SJCRH30 (cell line): ENCODE measurements at regions not wholly inside any gene's neighbourhood (a gene's known extent, or its start where the extent isn't known, plus 50 kb on each side); places are given as distances from the start of the nearest gene placed in this dataset.
"Not testable (repeated sequence)": the region's sequence is repeated elsewhere in the genome, so short reads cannot be mapped to it uniquely, and the experiment has no call there.

Source experiments
- DNase-seq, 2 experiments: peaks; one replicate each; pipeline ENCODE4 v3.0.0-alpha.2; 2015 to 2020
- H3K27ac ChIP-seq: fragments of 250-450 bp; sonication (Bioruptor Pico); 2 replicates; pipeline ENCODE4 v1.5.1; 2020; ENCODE audit warnings: mild to moderate bottlenecking, moderate library complexity
- H3K27me3 ChIP-seq: fragments of 250-450 bp; sonication (Bioruptor Pico); 2 replicates; pipeline ENCODE4 v1.5.1; 2020; ENCODE audit warnings: mild to moderate bottlenecking, moderate library complexity
- H3K36me3 ChIP-seq: fragments of 250-450 bp; sonication (Bioruptor Pico); 2 replicates; pipeline ENCODE4 v1.5.1; 2020; ENCODE audit warnings: mild to moderate bottlenecking, moderate library complexity
- H3K4me1 ChIP-seq: fragments of 250-450 bp; sonication (Bioruptor Pico); 2 replicates; pipeline ENCODE4 v1.5.1; 2020; ENCODE audit warnings: mild to moderate bottlenecking, moderate library complexity
- H3K4me3 ChIP-seq: fragments of 250-450 bp; sonication (Bioruptor Pico); 2 replicates; pipeline ENCODE4 v1.5.1; 2020; ENCODE audit warnings: mild to moderate bottlenecking, moderate library complexity
- H3K9me3 ChIP-seq: fragments of 250-450 bp; sonication (Bioruptor Pico); replicated peaks from 2 replicates; pipeline ENCODE4 v1.5.1; 2020; ENCODE audit warnings: mild to moderate bottlenecking, moderate library complexity

DNA sequence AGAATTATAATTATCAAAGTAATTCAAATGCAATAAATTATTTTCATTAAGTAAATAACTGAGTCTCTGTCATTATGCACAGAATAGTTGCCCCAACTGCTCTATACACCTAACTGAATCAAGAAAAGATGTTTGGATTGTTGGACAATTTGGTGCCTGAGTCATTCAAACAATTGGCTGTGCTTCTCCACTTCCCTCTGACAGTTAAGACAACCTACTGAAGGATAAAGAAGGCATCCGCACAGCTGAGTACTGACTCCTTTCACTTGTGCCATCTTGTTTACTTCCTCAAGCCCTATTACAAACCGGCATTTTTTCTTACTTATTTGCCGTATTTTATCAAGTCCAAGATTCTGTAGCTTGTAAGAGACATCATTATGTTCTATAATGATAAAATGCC lies 110.6 kb upstream of the C1QTNF7 start:
- Histone ChIP-seq H3K4me3 (no peak overlapping the region), H3K27ac (no peak overlapping the region), H3K4me1 (no peaks in the 10 kb centered on the region), H3K9me3 (no peaks in the 10 kb centered on the region), H3K36me3 (no peaks in the 10 kb centered on the region), H3K27me3 (peaks cover 3% of the 10 kb centered on the region; the same call in 1 of the 2 replicates)
- no peak for DNase-seq

DNA sequence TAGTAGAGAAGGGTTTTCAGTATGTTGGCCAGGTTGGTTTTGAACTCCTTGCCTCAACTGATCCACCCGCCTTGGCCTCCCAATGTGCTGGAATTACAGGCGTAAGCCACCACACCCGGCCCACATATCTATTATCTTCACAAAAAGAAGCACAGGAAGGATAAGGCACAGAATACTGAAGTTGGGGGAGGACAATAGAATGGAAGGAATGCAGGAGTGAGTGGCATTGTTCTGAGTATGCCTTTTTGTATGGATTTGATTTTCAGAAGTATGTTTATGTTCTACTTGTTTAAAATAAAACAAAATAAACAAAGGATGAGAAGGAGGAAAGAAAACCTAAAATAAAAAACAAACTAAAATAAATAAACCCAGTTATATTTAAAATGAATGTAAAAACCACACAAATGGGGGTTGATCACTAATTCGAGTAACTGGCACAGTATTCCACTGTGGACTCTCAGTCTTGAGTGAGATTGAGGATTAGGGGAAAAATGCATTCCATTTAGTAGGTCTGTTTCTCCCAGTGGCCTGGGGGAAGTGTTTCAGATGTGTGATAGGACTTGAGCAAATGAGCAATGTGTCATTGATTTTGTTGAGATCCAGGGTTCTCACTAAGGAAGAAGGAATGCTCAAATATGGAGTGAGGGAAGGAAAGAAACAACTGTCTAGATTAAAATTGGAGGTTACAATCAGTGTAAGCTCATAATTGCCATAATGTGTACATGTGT lies 109.0 kb upstream of the C1QTNF7 start:
- H3K27ac ChIP-seq: no peak overlapping the region
- DNase-seq: no peak

DNA sequence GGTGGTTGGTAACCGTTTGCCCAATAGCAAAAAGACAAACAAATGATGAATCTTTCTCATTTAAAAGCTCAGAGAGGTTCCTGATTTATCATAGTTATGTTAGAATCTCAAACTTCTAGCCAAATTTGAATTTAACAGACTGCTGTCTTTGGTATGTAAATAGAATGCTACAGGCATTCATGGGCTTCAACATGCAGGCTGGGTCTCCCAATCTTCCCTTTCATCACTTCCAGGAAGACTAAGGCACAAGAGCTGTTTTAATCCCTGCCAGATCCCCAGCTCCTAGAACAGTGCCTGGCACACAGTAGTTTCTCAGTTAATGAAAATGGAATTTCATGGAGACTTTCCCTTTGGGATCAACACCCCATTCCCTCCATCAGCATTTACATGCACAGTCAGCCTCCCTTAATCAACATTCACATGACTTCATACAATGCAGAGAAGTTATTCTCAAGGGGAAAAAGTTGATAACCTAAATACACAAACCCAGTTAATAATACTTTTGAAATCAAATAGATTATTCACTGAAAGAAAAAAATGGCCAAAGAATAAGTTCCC lies 107.6 kb upstream of the C1QTNF7 start:
- H3K4me3 ChIP-seq: no peak overlapping the region
- peaks cover 3% of the 10 kb centered on the region; the same call in 1 of the 2 replicates for H3K27me3 ChIP-seq
- no peaks in the 10 kb centered on the region for H3K9me3 ChIP-seq
- H3K4me1 ChIP-seq: no peaks in the 10 kb centered on the region
- H3K27ac ChIP-seq: no peak overlapping the region
- H3K36me3 ChIP-seq: no peaks in the 10 kb centered on the region
- DNase-seq: no peak

More for the DNA sequence above, 109.0 kb upstream of the C1QTNF7 start:
- H3K9me3 ChIP-seq: no peaks in the 10 kb centered on the region
- no peaks in the 10 kb centered on the region for H3K36me3 ChIP-seq
- H3K27me3 ChIP-seq: peaks cover 3% of the 10 kb centered on the region; the same call in 1 of the 2 replicates
- H3K4me3 ChIP-seq: no peak overlapping the region
- H3K4me1 ChIP-seq: no peaks in the 10 kb centered on the region

DNA sequence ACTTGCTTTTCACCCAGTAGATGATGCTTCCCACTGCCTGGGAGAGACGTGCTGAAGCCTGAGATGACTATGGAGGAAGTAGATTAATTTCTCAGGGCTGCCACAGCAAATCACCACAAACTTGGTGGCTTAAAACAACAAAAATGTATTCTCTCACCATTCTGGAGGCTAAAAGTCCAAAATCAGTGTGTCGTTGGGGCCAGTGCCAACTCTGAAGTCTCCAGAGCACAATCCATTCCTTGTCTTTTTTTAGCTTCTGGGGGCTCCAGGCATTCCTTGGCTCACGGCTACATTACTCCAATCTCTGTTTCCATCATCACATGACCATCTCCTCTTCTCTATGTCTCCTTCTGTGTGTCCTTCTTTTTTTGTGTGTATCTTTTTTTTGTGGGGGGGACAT lies 105.8 kb upstream of the C1QTNF7 start:
- no peak overlapping the region for H3K27ac ChIP-seq
- H3K4me1 ChIP-seq: peaks cover 4% of the 10 kb centered on the region
- DNase-seq: no peak
- H3K4me3 ChIP-seq: no peak overlapping the region
- H3K27me3 ChIP-seq: no peaks in the 10 kb centered on the region; the same call in 1 of the 2 replicates
- H3K36me3 ChIP-seq: no peaks in the 10 kb centered on the region
- no peaks in the 10 kb centered on the region for H3K9me3 ChIP-seq

DNA sequence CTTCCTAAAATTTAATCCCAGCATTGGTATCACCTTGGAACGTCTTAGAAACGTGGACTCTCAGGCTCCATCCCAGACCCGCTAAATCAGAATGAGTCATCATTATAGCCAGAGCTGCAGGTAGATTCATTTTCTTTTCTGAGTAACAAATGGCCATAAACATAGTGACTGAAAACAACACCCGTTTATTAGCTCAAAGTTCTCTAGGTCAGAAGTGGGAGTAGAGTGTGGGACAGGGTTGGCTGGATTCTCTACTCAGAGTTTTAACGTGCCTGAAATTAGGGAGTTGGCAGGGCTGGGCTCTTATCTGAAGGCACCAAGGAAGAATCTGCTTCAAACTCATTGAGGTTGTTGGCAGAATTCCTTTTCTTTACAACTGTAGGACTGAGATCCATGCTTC lies 101.8 kb upstream of the C1QTNF7 start:
- H3K4me3 ChIP-seq: no peak overlapping the region
- H3K27ac ChIP-seq: no peak overlapping the region
- peaks cover 18% of the 10 kb centered on the region for H3K4me1 ChIP-seq
- H3K27me3 ChIP-seq: no peaks in the 10 kb centered on the region
- H3K36me3 ChIP-seq: no peaks in the 10 kb centered on the region
- H3K9me3 ChIP-seq: no peaks in the 10 kb centered on the region
- DNase-seq: no peak

DNA sequence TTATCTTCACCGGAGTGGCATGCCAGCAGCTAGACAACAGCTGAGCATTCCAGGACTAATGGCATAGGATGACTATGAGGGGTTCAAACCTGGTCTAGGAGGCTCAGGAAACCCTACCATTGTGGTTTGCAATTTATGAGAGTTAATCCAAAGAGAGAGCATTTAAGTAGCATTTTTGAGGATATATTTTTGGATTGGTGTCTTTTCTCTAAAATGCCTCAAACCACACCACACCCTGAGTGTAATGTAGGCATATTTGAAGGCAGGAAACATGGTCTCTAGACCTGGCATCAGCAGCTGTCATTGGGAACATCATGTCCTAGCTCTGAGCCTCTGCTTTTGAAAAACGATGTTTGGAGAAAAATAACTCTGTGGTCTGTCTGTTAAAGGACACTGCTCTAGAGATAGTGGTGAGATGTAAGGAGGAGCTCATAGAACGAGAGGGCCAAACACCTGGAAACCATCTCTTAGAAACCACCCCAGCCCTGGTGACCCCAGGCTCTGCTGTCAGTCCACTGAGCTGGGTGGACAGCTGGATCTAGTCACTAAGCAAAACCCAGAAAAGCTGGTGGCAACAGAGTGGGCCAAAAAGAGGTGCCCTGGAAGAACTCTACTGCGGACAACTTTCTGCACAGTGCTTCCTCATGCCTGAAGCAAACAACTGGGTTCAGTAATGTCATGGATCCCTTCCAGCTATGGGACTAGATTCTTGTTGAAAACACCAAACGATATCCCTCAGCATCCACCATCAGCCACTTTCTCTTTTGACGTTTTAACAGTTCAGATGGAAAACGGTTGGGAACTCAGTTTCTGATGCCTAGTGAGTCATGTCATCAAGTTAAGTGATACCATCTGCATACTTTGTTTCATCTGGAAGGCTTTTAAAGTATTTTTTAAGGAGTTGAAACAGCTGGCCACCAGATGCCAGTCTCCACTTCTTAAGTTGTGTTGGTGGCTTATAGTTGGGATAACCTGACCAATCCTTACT lies 100.2 kb upstream of the C1QTNF7 start:
- peak; percentile 33 to 49 for DNase-seq
- no peaks in the 10 kb centered on the region for H3K9me3 ChIP-seq
- H3K27ac ChIP-seq: peak overlapping the region; percentile 49
- no peak overlapping the region for H3K4me3 ChIP-seq
- H3K4me1 ChIP-seq: peaks cover 18% of the 10 kb centered on the region
- H3K36me3 ChIP-seq: no peaks in the 10 kb centered on the region
- H3K27me3 ChIP-seq: no peaks in the 10 kb centered on the region

DNA sequence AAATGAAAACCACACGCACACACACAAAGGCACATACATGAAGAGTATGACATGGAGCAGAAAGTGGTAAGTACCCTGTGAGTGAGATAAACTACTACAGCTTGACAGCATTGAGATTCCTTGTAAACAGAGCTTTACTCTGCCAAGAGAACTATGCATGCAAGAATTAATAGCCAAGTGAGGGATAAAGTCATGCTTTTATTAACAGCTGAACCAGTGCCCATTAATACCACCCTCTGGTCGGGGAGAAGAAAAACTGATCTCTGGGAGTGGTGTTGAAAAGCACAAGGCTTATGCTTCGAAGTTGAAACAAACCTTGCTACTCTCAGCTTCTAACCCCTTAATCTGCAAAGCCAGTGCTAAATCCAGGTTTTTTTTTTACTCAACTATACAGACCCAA lies 95.9 kb upstream of the C1QTNF7 start:
- Histone ChIP-seq H3K9me3 (no peaks in the 10 kb centered on the region), H3K36me3 (no peaks in the 10 kb centered on the region), H3K27ac (no peak overlapping the region), H3K4me3 (no peak overlapping the region), H3K4me1 (peaks cover 18% of the 10 kb centered on the region), H3K27me3 (no peaks in the 10 kb centered on the region)
- DNase-seq: no peak

DNA sequence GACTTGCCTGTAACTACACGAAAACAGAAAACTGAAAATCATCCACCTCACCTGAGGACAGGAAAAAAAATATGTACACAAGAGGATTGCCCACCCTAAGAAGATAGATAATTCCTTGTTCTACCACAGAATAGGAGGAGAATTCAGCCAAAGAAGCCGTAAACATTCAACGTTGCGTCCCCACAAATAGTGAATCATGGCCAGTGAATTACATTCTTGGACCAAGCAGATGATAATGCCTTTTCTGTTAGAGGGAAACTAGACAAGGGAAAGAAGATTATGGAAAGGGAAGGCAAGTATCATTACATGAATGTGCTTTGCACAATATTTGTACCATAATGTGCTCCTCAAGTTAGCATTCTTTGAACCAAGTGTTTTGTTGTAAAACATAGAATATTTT lies 95.5 kb upstream of the C1QTNF7 start:
- DNase-seq: no peak
- no peak overlapping the region for H3K27ac ChIP-seq
- no peaks in the 10 kb centered on the region for H3K27me3 ChIP-seq

DNA sequence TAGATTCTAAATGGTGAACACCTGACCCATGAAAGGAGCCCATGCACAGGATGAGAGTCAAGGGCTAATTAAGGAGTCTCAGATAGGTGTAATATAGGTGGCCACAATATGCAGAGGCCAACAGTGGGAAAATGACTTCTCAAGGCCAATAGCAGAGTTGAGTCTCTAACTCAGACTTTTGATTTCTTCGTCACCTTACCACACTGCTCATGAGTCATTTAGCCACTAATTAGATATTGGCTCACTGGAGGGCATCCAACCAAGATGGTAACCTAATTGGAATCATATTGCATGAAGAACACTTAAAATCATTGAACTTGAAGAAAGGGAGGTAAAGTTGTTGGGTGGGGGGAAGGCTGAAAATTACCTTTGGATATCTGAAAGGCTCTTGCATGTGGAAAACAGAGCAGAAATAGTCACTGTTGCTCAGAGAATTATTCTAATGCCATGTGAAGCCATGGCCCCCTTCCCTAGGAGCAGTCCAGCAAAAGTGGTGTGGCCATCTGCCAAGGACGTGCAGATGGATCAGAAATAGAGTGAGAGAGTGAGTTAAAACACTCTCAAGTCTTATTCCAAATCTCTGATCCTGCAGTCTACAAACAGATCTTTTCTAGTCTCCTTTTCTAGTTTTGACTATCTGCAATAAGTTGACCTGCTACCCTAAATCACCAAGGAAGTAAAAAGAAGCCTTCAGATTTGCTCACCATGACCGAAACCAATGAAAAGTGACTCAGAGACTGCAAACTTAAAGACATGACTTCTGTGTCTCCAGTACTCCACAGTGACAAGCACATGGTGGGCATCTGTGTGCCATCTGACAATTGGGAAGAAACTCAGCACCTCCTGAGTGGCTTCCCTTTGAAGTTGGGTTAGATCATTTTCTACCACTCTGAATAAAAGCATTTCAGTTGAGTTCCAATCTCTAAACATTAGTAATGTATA lies 93.9 kb upstream of the C1QTNF7 start:
- Histone ChIP-seq H3K27ac (no peak overlapping the region), H3K36me3 (no peaks in the 10 kb centered on the region), H3K4me1 (peaks cover 4% of the 10 kb centered on the region; the same call in 1 of the 2 replicates), H3K27me3 (no peaks in the 10 kb centered on the region), H3K9me3 (no peaks in the 10 kb centered on the region), H3K4me3 (no peak overlapping the region)
- DNase-seq: no peak

More for the DNA sequence above, 95.5 kb upstream of the C1QTNF7 start:
- peaks cover 14% of the 10 kb centered on the region for H3K4me1 ChIP-seq
- no peak overlapping the region for H3K4me3 ChIP-seq
- no peaks in the 10 kb centered on the region for H3K36me3 ChIP-seq
- H3K9me3 ChIP-seq: no peaks in the 10 kb centered on the region

DNA sequence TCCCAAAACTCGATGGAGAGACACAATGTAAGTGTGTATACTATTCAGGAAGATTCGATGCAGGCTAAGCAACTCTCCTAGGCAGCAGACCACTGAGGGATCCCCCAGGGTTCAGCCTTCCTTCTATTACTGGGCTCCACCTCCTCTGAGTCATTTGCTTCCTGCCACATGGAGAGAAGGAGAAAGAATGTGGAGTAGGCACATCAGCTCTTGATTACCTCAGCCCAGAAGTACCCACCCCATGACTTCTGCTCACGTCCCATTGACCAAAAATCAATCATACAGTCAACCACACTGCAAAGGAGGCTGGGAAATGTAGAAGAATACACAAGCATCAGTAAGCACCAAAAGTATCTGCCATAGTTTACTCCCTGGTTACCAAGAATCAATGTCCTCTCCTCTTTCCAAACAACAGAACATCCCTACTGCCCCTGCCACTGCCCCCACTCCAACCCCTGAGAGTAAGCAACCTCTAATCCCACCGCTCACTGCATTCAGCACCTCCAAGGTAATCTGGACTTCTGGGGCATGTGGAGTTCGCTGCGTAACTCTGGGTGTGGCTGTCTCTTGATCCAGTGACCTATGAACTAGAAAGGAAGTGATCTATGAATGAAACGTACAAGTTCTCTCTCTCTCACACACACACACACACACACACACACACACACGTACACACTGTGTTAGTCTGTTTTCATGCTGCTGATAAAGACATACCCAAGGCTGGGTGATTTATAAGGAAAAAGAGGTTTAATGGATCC lies 91.2 kb upstream of the C1QTNF7 start:
- Histone ChIP-seq H3K27ac (no peak overlapping the region), H3K27me3 (no peaks in the 10 kb centered on the region), H3K36me3 (no peaks in the 10 kb centered on the region), H3K9me3 (no peaks in the 10 kb centered on the region), H3K4me1 (peaks cover 4% of the 10 kb centered on the region; the same call in 1 of the 2 replicates), H3K4me3 (no peak overlapping the region)
- DNase-seq: no peak

DNA sequence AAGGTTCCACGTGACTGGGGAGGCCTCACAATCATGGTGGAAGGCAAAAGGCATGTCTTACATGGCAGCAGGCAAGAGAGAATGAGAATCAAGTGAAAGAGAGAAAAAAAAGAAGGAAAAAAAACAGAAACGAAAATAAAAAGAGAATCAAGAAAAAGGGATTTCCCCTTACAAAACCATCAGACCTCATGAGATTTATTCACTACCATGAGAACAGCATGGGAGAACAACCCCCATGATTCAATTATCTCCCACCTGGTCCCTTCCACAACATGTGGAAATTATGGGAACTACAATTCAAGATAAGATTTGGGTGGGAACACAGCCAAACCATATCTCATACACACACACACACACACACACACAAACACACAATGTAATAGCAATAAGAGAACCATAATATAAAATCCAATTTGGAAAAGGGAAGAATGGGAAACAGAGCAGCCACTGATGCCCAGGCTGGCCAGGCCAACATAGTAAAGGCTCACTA lies 90.6 kb upstream of the C1QTNF7 start:
- not testable (repeated sequence) for H3K4me3 ChIP-seq, H3K9me3 ChIP-seq, H3K27me3 ChIP-seq, DNase-seq, H3K27ac ChIP-seq, H3K4me1 ChIP-seq, H3K36me3 ChIP-seq

DNA sequence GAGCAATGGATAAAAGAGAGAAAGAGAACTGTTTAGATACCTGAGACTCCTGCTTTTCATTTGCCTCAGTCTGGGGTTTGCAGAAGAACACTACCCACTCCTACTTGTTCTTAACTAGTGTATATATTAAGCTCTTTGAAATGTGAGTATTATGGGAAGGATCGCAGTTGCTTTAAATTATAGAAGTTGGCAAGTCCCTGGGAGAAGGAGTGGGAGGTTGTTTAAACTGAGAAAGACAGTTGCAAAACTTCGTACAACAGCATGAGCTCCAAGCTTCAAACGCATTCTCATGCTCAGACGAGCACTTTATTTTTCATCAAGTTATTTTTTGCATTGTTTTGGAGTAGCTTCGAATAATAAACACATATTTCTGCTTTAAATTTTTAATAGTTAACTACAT lies 88.1 kb upstream of the C1QTNF7 start:
- H3K27ac ChIP-seq: no peak overlapping the region
- H3K4me1 ChIP-seq: peaks cover 7% of the 10 kb centered on the region; the same call in 1 of the 2 replicates
- no peak overlapping the region for H3K4me3 ChIP-seq
- DNase-seq: no peak
- no peaks in the 10 kb centered on the region for H3K9me3 ChIP-seq
- no peaks in the 10 kb centered on the region for H3K27me3 ChIP-seq
- no peaks in the 10 kb centered on the region for H3K36me3 ChIP-seq

DNA sequence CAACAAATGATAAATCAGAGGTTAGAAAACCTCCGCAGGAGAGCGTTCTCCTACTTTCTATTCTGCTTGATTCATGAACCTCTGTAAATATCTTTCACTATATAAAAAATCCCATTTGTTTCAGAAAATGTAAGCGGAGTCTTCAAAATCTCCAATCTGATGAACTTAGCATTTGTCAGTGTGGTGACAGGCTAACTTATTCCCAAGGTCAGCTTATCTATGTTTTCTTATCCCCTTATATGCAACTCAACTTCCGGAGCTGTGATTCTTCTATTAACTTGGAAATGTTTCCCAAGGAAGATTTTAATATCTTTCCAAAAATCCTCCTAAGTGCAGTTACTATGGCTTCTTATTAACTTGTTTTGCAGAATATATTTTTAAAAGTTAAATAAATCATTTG lies 87.5 kb upstream of the C1QTNF7 start:
- H3K9me3 ChIP-seq: no peaks in the 10 kb centered on the region
- H3K36me3 ChIP-seq: no peaks in the 10 kb centered on the region
- peaks cover 7% of the 10 kb centered on the region; the same call in 1 of the 2 replicates for H3K4me1 ChIP-seq
- no peak overlapping the region for H3K27ac ChIP-seq
- H3K4me3 ChIP-seq: no peak overlapping the region
- no peak for DNase-seq
- no peaks in the 10 kb centered on the region for H3K27me3 ChIP-seq
